Type B pancreatic cell (in vitro differentiated cells): ENCODE measurements at regions not wholly inside any gene's neighbourhood (a gene's known extent, or its start where the extent isn't known, plus 50 kb on each side); places are given as distances from the start of the nearest gene placed in this dataset.

Source experiments
- DNase-seq: peaks from one replicate; pipeline ENCODE4 v3.0.0; 2021; ENCODE audit warnings: mixed read lengths; ENCODE audit not compliant: unreplicated experiment; ENCODE audit errors: extremely low spot score
- H3K27ac Mint-ChIP-seq: 2 replicates; pipeline ENCODE4 v1.8.0; 2021; ENCODE audit warnings: mild to moderate bottlenecking, mixed read lengths
- H3K27me3 Mint-ChIP-seq: 2 replicates; pipeline ENCODE4 v1.8.0; 2021; ENCODE audit warnings: mixed read lengths
- H3K36me3 Mint-ChIP-seq: 2 replicates; pipeline ENCODE4 v1.8.0; 2021; ENCODE audit warnings: mixed read lengths
- H3K4me1 Mint-ChIP-seq: one replicate; pipeline ENCODE4 v1.8.0; 2021; ENCODE audit warnings: mixed read lengths; ENCODE audit not compliant: unreplicated experiment
- H3K4me3 Mint-ChIP-seq: 2 replicates; pipeline ENCODE4 v1.8.0; 2021; ENCODE audit warnings: mild to moderate bottlenecking, mixed read lengths
- H3K9me3 Mint-ChIP-seq: 2 replicates; pipeline ENCODE4 v1.8.0; 2021; ENCODE audit warnings: mixed read lengths
- CTCF ChIP-seq: fragments of 200-600 bp; sonication (generic); conservative IDR thresholded peaks from 2 replicates; pipeline ENCODE4 v1.5.0; 2021; ENCODE audit warnings: antibody characterized with exemption, mild to moderate bottlenecking

- no peaks in the 10 kb centered on the region for H3K36me3 Mint-ChIP-seq
- no peak for DNase-seq
- no peak overlapping the region for H3K4me3 Mint-ChIP-seq
- no peak for TF ChIP-seq CTCF
- no peak overlapping the region for H3K27ac Mint-ChIP-seq
- no peaks in the 10 kb centered on the region for H3K9me3 Mint-ChIP-seq
- no peaks in the 10 kb centered on the region for H3K4me1 Mint-ChIP-seq
- H3K27me3 Mint-ChIP-seq: no peaks in the 10 kb centered on the region
These were observed 684.3 kb downstream of the NR2F1-AS1 start for GRCh38 chr5:92896722-92897121.

GRCh38 chr5:92890841-92891244 is 690.2 kb downstream of the NR2F1-AS1 start:
- DNase-seq: no peak
- H3K9me3 Mint-ChIP-seq: peaks cover 5% of the 10 kb centered on the region
- peaks cover 11% of the 10 kb centered on the region for H3K4me1 Mint-ChIP-seq
- H3K27ac Mint-ChIP-seq: no peak overlapping the region
- no peak for TF ChIP-seq CTCF
- no peak overlapping the region for H3K4me3 Mint-ChIP-seq
- H3K36me3 Mint-ChIP-seq: no peaks in the 10 kb centered on the region
- H3K27me3 Mint-ChIP-seq: peaks cover 4% of the 10 kb centered on the region

GRCh38 chr5:92889140-92889539 is 691.9 kb downstream of the NR2F1-AS1 start:
- Mint-ChIP-seq H3K4me3 (no peak overlapping the region), H3K4me1 (peaks cover 17% of the 10 kb centered on the region), H3K27ac (no peak overlapping the region), H3K27me3 (peaks cover 4% of the 10 kb centered on the region), H3K9me3 (peaks cover 5% of the 10 kb centered on the region), H3K36me3 (no peaks in the 10 kb centered on the region)
- TF ChIP-seq CTCF: no peak
- no peak for DNase-seq

GRCh38 chr5:92887254-92887653 is 693.8 kb downstream of the NR2F1-AS1 start:
- H3K4me1 Mint-ChIP-seq: peaks cover 29% of the 10 kb centered on the region
- no peak overlapping the region for H3K27ac Mint-ChIP-seq

GRCh38 chr5:92886751-92887150 is 694.3 kb downstream of the NR2F1-AS1 start:
- no peak for DNase-seq
- Mint-ChIP-seq H3K9me3 (peaks cover 5% of the 10 kb centered on the region), H3K36me3 (no peaks in the 10 kb centered on the region), H3K4me3 (no peak overlapping the region), H3K27ac (no peak overlapping the region), H3K4me1 (peaks cover 29% of the 10 kb centered on the region), H3K27me3 (peaks cover 4% of the 10 kb centered on the region)
- TF ChIP-seq CTCF: no peak

More at GRCh38 chr5:92887254-92887653, 693.8 kb downstream of the NR2F1-AS1 start:
- no peak for TF ChIP-seq CTCF
- peaks cover 5% of the 10 kb centered on the region for H3K9me3 Mint-ChIP-seq
- H3K27me3 Mint-ChIP-seq: peaks cover 4% of the 10 kb centered on the region
- no peak for DNase-seq
- no peaks in the 10 kb centered on the region for H3K36me3 Mint-ChIP-seq
- no peak overlapping the region for H3K4me3 Mint-ChIP-seq

GRCh38 chr5:92885950-92886349 is 695.1 kb downstream of the NR2F1-AS1 start:
- no peak for DNase-seq

More at GRCh38 chr5:92885950-92886349, 695.1 kb downstream of the NR2F1-AS1 start:
- H3K27ac Mint-ChIP-seq: no peak overlapping the region
- TF ChIP-seq CTCF: peak; percentile 60
- peaks cover 4% of the 10 kb centered on the region for H3K27me3 Mint-ChIP-seq
- H3K36me3 Mint-ChIP-seq: no peaks in the 10 kb centered on the region
- peaks cover 5% of the 10 kb centered on the region for H3K9me3 Mint-ChIP-seq
- peaks cover 29% of the 10 kb centered on the region for H3K4me1 Mint-ChIP-seq
- H3K4me3 Mint-ChIP-seq: no peak overlapping the region
